ENCODE measurements at regions not wholly inside any gene's neighbourhood (a gene's known extent, or its start where the extent isn't known, plus 50 kb on each side); places are given as distances from the start of the nearest gene placed in this dataset.

DNA sequence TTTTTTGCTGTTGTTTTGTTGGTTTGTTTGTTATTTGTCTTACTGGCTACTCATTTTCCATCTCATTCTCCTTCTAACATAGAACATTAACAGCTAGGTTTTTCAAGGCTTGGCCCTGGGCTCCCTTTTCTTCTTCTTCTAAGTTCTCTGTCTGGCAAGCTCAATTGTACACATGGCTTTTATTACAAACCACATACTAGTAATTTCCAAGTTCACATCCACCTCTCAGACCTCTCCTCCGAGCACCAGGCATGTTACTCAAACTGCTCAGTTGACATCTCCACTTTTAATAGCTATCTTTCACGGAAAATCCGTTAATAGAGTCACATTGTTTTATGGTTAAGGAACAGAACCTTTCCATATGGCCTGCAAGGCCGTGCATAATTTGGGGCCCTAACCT, 736.9 kb upstream of the ADAMTS5 start:
- no peak for TF ChIP-seq POLR2A (IDR thresholded peaks at IDR 0.05; ENCODE audit: low read length)
- TF ChIP-seq GATA1 (IDR thresholded peaks at IDR 0.05; ENCODE audit: low read depth, low read length), result no peak
